CD4-positive, CD25-positive, alpha-beta regulatory T cell (primary cell): ENCODE measurements at regions not wholly inside any gene's neighbourhood (a gene's known extent, or its start where the extent isn't known, plus 50 kb on each side); places are given as distances from the start of the nearest gene placed in this dataset.
"Not testable (repeated sequence)": the region's sequence is repeated elsewhere in the genome, so short reads cannot be mapped to it uniquely, and the experiment has no call there.

Experiments used
- ATAC-seq, 2 donors: fragments of 150-1000 bp; cut with Tn5 transposase; one replicate each; pipeline ENCODE4 v1.10.0; 2021; ENCODE audit warnings: low read depth in 2 of 2, moderate number of reproducible peaks in 2 of 2, moderate library complexity in 1 of 2
- DNase-seq, 3 donors: peaks; one replicate each; pipeline versions ENCODE4 v3.0.0 to v3.0.0-alpha.2; 2012 to 2022; ENCODE audit warnings: mixed read lengths in 1 of 3
- H3K27ac ChIP-seq: one replicate; pipeline ENCODE4 v1.7.0; 2013; ENCODE audit warnings: mild to moderate bottlenecking, low read length; ENCODE audit not compliant: insufficient read depth, poor library complexity, severe bottlenecking
- H3K27me3 ChIP-seq: one replicate; pipeline ENCODE4 v1.7.0; 2013; ENCODE audit warnings: low read length; ENCODE audit not compliant: control insufficient read depth, insufficient read depth
- H3K36me3 ChIP-seq: one replicate; pipeline ENCODE4 v1.7.0; 2013; ENCODE audit warnings: mild to moderate bottlenecking, low read length, moderate library complexity; ENCODE audit not compliant: control insufficient read depth, insufficient read depth
- H3K4me1 ChIP-seq: 2 replicates; pipeline ENCODE4 v1.7.0; 2013; ENCODE audit warnings: mild to moderate bottlenecking, low read length; ENCODE audit not compliant: insufficient read depth, control insufficient read depth, poor library complexity, severe bottlenecking
- H3K4me3 ChIP-seq: one replicate; pipeline ENCODE4 v1.7.0; 2013; ENCODE audit warnings: low read depth, mild to moderate bottlenecking, low read length, moderate library complexity
- H3K9me3 ChIP-seq, 2 experiments: 1 replicate in 1 of 2; 2 replicates in 1 of 2; pipeline ENCODE4 v1.7.0; 2013; ENCODE audit warnings: low read length in 2 of 2, mild to moderate bottlenecking in 1 of 2, moderate library complexity in 1 of 2; ENCODE audit not compliant: control insufficient read depth in 2 of 2
- H3K27ac Mint-ChIP-seq, 3 donors: one replicate each; pipeline ENCODE4 v1.8.0; 2020 to 2022; ENCODE audit warnings: mild to moderate bottlenecking in 3 of 3, mixed read lengths in 3 of 3, moderate library complexity in 2 of 3
- H3K27me3 Mint-ChIP-seq: one replicate; pipeline ENCODE4 v1.8.0; 2022; ENCODE audit warnings: mild to moderate bottlenecking, mixed read lengths
- H3K36me3 Mint-ChIP-seq: one replicate; pipeline ENCODE4 v1.8.0; 2020; ENCODE audit warnings: mixed read lengths
- H3K4me1 Mint-ChIP-seq, 4 donors: one replicate each; pipeline ENCODE4 v1.8.0; 2020 to 2022; ENCODE audit warnings: mixed read lengths in 4 of 4, mild to moderate bottlenecking in 1 of 4
- H3K4me3 Mint-ChIP-seq, 4 donors: one replicate each; pipeline ENCODE4 v1.8.0; 2020 to 2022; ENCODE audit warnings: mild to moderate bottlenecking in 4 of 4, mixed read lengths in 4 of 4, moderate library complexity in 3 of 4
- H3K9me3 Mint-ChIP-seq, 7 donors: one replicate each; pipeline ENCODE4 v1.8.0; 2020 to 2022; ENCODE audit warnings: mixed read lengths in 7 of 7, mild to moderate bottlenecking in 3 of 7, moderate library complexity in 2 of 7

DNA sequence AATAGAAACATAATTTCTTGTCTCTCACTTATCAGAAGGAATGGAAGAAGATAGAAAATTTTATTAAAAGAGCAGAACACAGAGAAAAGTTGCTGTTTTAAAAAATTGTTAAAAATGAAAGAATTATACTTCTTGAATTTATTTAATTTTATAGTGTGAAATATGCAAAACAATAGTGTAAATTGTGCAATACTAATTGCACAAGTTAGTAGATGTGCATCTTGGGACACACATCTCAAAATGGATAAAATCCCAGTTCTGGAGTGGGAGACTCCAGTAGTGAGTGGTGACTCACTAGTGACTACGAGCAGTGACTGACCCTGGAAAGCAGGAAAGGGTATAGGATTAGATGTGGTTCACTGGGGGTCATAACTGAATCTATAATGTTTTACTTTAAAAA lies 223.2 kb downstream of the MSX2 start:
- Histone ChIP-seq H3K4me3 (no peak overlapping the region), H3K27me3 (no peaks in the 10 kb centered on the region), H3K9me3 (no peaks in the 10 kb centered on the region), H3K36me3 (no peaks in the 10 kb centered on the region), H3K4me1 (no peaks in the 10 kb centered on the region), H3K27ac (no peak overlapping the region)
- Mint-ChIP-seq H3K9me3 (peaks cover 0 to 2% (median 0%) of the 10 kb centered on the region in 7 donors), H3K36me3 (no peaks in the 10 kb centered on the region), H3K27me3 (no peaks in the 10 kb centered on the region), H3K27ac (no peak overlapping the region), H3K4me1 (no peaks in the 10 kb centered on the region), H3K4me3 (no peak overlapping the region)
- no peak for DNase-seq
- ATAC-seq, result no peak

DNA sequence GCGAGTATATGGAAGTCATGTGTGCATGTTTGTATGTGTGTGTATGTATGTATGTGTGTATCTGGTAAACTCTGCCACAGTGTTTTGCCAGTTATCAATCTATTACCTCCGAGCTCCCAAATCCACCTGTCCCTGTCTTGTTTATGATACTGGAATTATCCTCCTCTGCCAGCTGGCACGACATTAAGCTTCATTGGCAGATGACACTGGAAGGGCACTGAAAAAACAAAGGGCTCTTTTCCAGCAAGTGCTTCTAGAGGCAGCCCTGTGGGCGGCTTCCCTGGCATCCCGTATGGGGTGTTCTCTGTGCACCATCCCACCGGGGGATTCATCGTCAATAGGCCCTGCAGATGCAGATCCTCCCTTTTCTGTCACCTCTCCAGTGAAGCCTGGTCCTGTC lies 221.5 kb downstream of the MSX2 start:
- H3K4me1 ChIP-seq, result no peaks in the 10 kb centered on the region
- no peak overlapping the region for H3K4me3 ChIP-seq
- H3K27me3 Mint-ChIP-seq, result peaks cover 10% of the 10 kb centered on the region

DNA sequence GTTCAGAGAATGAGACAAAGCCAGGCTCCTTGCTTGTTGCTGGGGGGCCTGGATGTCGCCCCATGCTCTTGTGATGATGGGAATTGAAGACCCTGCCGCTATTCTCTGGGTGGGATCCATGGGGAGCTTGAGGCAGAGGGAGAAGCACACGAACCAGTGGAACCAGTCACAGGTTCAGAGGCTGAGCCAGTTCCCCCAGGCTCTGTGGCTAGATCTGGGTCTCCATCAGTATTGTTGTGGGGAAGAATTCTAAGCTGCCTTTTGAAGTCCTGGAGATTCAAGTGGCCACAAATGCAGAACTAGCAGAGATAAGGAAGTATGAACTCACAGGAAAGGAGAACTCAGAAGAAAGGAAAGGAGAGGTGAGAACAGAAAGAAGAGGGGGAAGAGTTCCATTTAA lies 219.4 kb downstream of the MSX2 start:
- no peaks in the 10 kb centered on the region for H3K36me3 Mint-ChIP-seq
- Histone ChIP-seq H3K4me1 (no peaks in the 10 kb centered on the region), H3K9me3 (no peaks in the 10 kb centered on the region), H3K27ac (no peak overlapping the region), H3K4me3 (no peak overlapping the region), H3K36me3 (no peaks in the 10 kb centered on the region), H3K27me3 (no peaks in the 10 kb centered on the region)
- no peak overlapping the region for H3K27ac Mint-ChIP-seq
- peaks cover 10% of the 10 kb centered on the region for H3K27me3 Mint-ChIP-seq
- no peak for ATAC-seq
- DNase-seq, result no peak
- peaks cover 0 to 2% (median 0%) of the 10 kb centered on the region in 7 donors for H3K9me3 Mint-ChIP-seq
- no peaks in the 10 kb centered on the region for H3K4me1 Mint-ChIP-seq
- H3K4me3 Mint-ChIP-seq, result no peak overlapping the region

More for the DNA sequence above, 221.5 kb downstream of the MSX2 start:
- DNase-seq (no peak), ATAC-seq (no peak)
- no peaks in the 10 kb centered on the region for H3K36me3 Mint-ChIP-seq
- H3K27ac Mint-ChIP-seq, result no peak overlapping the region
- H3K36me3 ChIP-seq, result no peaks in the 10 kb centered on the region
- no peaks in the 10 kb centered on the region for H3K4me1 Mint-ChIP-seq
- no peaks in the 10 kb centered on the region for H3K9me3 ChIP-seq
- no peaks in the 10 kb centered on the region for H3K27me3 ChIP-seq
- H3K9me3 Mint-ChIP-seq, result peaks cover 0 to 2% (median 0%) of the 10 kb centered on the region in 7 donors
- no peak overlapping the region for H3K4me3 Mint-ChIP-seq
- no peak overlapping the region for H3K27ac ChIP-seq

DNA sequence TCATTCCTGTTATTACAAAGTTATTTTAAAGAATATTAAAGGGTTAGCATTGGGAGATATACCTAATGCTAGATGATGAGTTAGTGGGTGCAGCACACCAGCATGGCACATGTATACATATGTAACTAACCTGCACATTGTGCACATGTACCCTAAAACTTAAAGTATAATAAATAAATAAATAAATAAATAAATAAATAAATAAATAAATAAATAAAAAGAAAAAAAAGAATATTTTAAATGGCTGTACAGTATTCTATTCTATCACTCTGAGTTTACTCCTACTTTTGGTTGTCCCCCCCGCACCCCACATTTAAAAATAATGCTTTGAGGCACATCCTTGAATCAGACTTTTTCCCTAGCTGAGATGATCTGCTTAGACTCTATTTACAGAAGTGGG lies 218.6 kb downstream of the MSX2 start:
- not testable (repeated sequence) for H3K27me3 Mint-ChIP-seq, H3K27ac ChIP-seq

DNA sequence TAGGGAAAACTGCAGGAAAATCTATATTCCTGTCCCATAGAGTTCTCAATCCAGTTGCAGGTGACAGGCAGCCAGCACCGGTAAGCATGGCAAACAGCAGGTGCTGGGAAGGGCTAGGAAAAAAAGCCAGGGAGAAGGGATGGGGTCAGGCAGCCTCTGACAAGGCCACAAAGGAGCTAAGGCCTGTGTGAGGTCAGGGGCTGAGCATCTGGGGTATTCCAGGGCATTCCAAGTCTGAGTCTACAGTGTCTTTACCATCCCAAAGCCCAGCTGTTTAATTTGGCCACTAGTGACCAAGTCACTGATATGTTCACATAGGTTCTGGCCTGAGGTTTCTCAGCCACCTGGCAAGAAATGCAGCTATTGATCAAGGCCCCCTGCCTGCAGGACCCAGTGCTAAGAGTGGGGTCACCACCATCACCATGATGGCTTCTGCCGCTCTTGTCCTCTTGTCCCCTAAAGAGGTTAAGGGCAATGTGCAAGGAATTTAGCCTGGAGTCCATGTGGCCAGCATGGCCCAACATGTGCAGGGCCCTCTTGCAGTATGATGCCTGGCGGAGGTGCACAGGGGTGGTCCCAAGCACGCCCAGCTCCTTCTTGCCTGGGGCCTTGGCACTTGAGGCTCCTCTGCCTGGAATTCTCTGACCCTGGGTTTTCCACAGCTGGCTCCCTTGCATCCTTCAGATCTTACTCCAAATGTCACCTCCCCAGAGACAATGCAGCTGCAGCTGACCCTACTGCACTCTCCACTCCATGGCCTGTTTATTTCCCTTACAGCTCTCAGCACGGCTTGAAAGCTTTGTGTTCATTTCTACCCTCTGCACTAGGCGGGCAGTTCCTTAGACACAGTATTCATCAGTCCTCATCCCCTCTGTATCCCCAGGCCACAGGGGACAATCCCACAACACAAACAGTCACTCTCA lies 213.1 kb downstream of the MSX2 start:
- no peaks in the 10 kb centered on the region for H3K36me3 Mint-ChIP-seq
- Histone ChIP-seq H3K4me1 (no peaks in the 10 kb centered on the region), H3K27ac (no peak overlapping the region), H3K4me3 (no peak overlapping the region), H3K27me3 (no peaks in the 10 kb centered on the region), H3K9me3 (no peaks in the 10 kb centered on the region), H3K36me3 (no peaks in the 10 kb centered on the region)
- no peak overlapping the region for H3K4me3 Mint-ChIP-seq
- no peaks in the 10 kb centered on the region for H3K4me1 Mint-ChIP-seq
- no peak for ATAC-seq
- H3K9me3 Mint-ChIP-seq, result peaks cover 0 to 1% (median 0%) of the 10 kb centered on the region in 7 donors
- no peak for DNase-seq
- peaks cover 15% of the 10 kb centered on the region for H3K27me3 Mint-ChIP-seq
- no peak overlapping the region for H3K27ac Mint-ChIP-seq

More for the DNA sequence above, 218.6 kb downstream of the MSX2 start:
- not testable (repeated sequence) for DNase-seq, H3K4me3 Mint-ChIP-seq, H3K36me3 ChIP-seq, H3K36me3 Mint-ChIP-seq, H3K27me3 ChIP-seq, H3K27ac Mint-ChIP-seq, H3K4me1 Mint-ChIP-seq, H3K9me3 Mint-ChIP-seq, H3K4me1 ChIP-seq, ATAC-seq, H3K4me3 ChIP-seq, H3K9me3 ChIP-seq

DNA sequence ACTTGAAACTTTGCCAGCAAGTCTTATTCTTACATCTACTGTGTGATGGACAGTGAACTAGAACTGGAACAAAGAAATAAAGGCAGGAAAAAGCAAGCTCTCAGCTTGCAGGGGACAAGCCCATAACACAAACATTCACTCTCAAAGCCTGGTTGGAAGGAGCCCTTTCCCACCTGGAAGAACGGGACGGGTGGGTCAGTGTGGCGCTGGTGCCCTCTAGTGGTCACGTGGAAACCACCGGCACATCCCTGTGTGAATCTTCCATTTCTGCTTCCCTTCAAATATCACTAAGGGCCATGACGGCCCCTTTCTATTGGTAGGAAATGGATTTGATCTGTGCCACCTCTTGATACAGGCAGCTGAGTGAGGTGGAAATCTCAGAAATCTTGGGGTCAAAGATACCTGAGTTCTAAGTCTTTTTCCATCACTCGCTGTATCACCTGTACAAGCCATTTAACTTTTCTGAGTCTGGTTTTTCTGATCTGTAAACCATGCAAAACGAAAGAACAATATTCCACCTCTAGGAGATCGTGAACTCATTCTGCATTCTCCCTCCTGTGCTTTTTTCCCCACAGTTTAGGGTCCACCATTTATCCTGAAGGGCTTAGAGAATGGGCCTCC lies 211.6 kb downstream of the MSX2 start:
- Mint-ChIP-seq H3K27ac (no peak overlapping the region), H3K9me3 (peaks cover 0 to 2% (median 1%) of the 10 kb centered on the region in 7 donors), H3K36me3 (no peaks in the 10 kb centered on the region), H3K4me1 (no peaks in the 10 kb centered on the region), H3K4me3 (no peak overlapping the region), H3K27me3 (peaks cover 5% of the 10 kb centered on the region)
- H3K36me3 ChIP-seq, result no peaks in the 10 kb centered on the region
- no peak overlapping the region for H3K4me3 ChIP-seq
- DNase-seq (peak in 2 of 3 donors; percentile 11 to 16), ATAC-seq (no peak)
- no peak overlapping the region for H3K27ac ChIP-seq
- no peaks in the 10 kb centered on the region for H3K4me1 ChIP-seq
- H3K27me3 ChIP-seq, result no peaks in the 10 kb centered on the region
- no peaks in the 10 kb centered on the region for H3K9me3 ChIP-seq

DNA sequence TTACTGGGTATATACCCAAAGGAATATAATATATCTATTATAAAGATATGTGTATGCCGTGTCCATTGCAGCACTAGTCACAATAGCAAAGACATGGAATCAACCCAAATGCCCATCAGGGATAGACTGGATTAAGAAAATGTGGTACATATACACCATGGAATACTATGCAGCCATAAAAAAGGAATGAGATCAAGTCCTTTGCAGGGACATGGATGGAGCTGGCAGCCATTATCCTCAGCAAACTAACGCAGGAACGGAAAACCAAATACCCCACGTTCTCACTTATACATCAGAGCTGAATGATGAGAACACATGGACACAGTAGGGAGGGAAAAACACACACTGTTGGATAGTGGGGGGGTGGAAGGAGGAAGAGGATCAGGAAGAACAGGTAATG lies 206.7 kb downstream of the MSX2 start:
- H3K4me1 Mint-ChIP-seq, H3K4me3 ChIP-seq, H3K36me3 Mint-ChIP-seq, H3K4me1 ChIP-seq, H3K27me3 ChIP-seq, H3K36me3 ChIP-seq, H3K4me3 Mint-ChIP-seq, H3K27ac Mint-ChIP-seq, ATAC-seq, H3K27me3 Mint-ChIP-seq, DNase-seq, H3K9me3 Mint-ChIP-seq, H3K9me3 ChIP-seq, H3K27ac ChIP-seq: not testable (repeated sequence)

DNA sequence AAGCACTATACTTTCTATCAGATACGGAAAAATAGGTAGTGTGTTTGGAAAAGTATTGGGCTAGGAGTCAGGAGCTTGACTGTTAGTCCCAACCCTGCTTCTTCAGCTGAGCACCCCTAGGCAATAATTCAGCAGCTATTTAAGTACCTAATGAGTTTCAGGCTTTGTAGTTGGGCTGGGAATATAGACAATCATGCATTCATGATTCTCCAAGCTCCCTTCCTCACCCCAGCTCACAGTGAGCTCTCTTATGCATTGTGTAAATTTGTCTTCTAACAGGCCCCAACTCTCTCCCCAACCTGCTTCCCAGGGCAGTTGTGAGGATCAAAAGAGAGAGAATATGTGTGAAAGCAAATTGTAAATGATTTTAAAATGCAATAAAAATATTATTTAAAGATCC lies 201.2 kb downstream of the MSX2 start:
- Histone ChIP-seq H3K4me3 (no peak overlapping the region), H3K36me3 (no peaks in the 10 kb centered on the region), H3K4me1 (no peaks in the 10 kb centered on the region), H3K27ac (no peak overlapping the region), H3K9me3 (no peaks in the 10 kb centered on the region), H3K27me3 (no peaks in the 10 kb centered on the region)
- no peaks in the 10 kb centered on the region for H3K9me3 Mint-ChIP-seq
- no peak overlapping the region for H3K4me3 Mint-ChIP-seq
- H3K27me3 Mint-ChIP-seq, result peaks cover 5% of the 10 kb centered on the region
- no peak overlapping the region for H3K27ac Mint-ChIP-seq
- DNase-seq, result no peak
- peaks cover 0 to 2% (median 0%) of the 10 kb centered on the region in 4 donors for H3K4me1 Mint-ChIP-seq
- H3K36me3 Mint-ChIP-seq, result no peaks in the 10 kb centered on the region
- no peak for ATAC-seq
